HepG2 (cell line): ENCODE measurements at regions not wholly inside any gene's neighbourhood (a gene's known extent, or its start where the extent isn't known, plus 50 kb on each side); places are given as distances from the start of the nearest gene placed in this dataset.

ENCODE experiments used
- ATF3 ChIP-seq: sonication (generic); formaldehyde crosslinking; IDR thresholded peaks from 2 replicates; pipeline ENCODE4 v1.4.0; 2020; ENCODE audit warnings: missing genetic modification reagents
- FOXO1 ChIP-seq: sonication (generic); formaldehyde crosslinking; IDR thresholded peaks from 2 replicates; pipeline ENCODE4 v1.4.0; 2020; ENCODE audit warnings: missing genetic modification reagents
- HNRNPL ChIP-seq: fragments of 200-400 bp; formaldehyde crosslinking; IDR thresholded peaks from 2 replicates; pipeline ENCODE4 v1.6.1; 2017; ENCODE audit warnings: mild to moderate bottlenecking, low read depth, low read length
- MBNL3 ChIP-seq: fragments of 250-450 bp; sonication (Bioruptor Pico); conservative IDR thresholded peaks from 2 replicates; pipeline ENCODE4 v1.8.0; 2022; ENCODE audit warnings: mild to moderate bottlenecking, inconsistent platforms
- NCOA1 ChIP-seq: sonication (generic); formaldehyde crosslinking; IDR thresholded peaks from 2 replicates; pipeline ENCODE4 v1.9.0; 2021; ENCODE audit warnings: missing genetic modification reagents
- NR2C2 ChIP-seq: sonication (generic); formaldehyde crosslinking; IDR thresholded peaks from 2 replicates; pipeline ENCODE4 v1.4.0; 2020; ENCODE audit warnings: missing genetic modification reagents, mild to moderate bottlenecking, moderate library complexity, borderline replicate concordance
- PAWR ChIP-seq: sonication (generic); formaldehyde crosslinking; IDR thresholded peaks from 2 replicates; pipeline ENCODE4 v1.4.0; 2020; ENCODE audit warnings: missing genetic modification reagents, mild to moderate bottlenecking, borderline replicate concordance
- SALL1 ChIP-seq: sonication (generic); formaldehyde crosslinking; IDR thresholded peaks from 2 replicates; pipeline ENCODE4 v1.8.0; 2022; ENCODE audit warnings: mild to moderate bottlenecking, missing genetic modification reagents
- SMAD3 ChIP-seq: sonication (generic); formaldehyde crosslinking; IDR thresholded peaks from 2 replicates; pipeline ENCODE4 v1.4.0; 2020; ENCODE audit warnings: missing genetic modification reagents
- SNAPC4 ChIP-seq: sonication (generic); formaldehyde crosslinking; IDR thresholded peaks from 2 replicates; pipeline ENCODE4 v1.4.0; 2020; ENCODE audit warnings: mild to moderate bottlenecking, missing genetic modification reagents
- TARDBP ChIP-seq: sonication (generic); formaldehyde crosslinking; IDR thresholded peaks from 2 replicates; pipeline ENCODE4 v1.8.0; 2022; ENCODE audit warnings: mild to moderate bottlenecking, missing genetic modification reagents
- ZNF619 ChIP-seq: sonication (generic); formaldehyde crosslinking; IDR thresholded peaks from 2 replicates; pipeline ENCODE4 v1.4.0; 2020; ENCODE audit warnings: mild to moderate bottlenecking, missing genetic modification reagents
- TF ChIP-seq, protein P1 (sequence below): sonication (generic); formaldehyde crosslinking; IDR thresholded peaks from 2 replicates; pipeline ENCODE4 v1.4.0; 2020; ENCODE audit warnings: missing genetic modification reagents, borderline replicate concordance
- TF ChIP-seq, protein P2 (sequence below): IDR thresholded peaks from 2 replicates; pipeline ENCODE4 v1.6.1; 2016
- TF ChIP-seq, protein P3 (sequence below): sonication (generic); formaldehyde crosslinking; IDR thresholded peaks from 2 replicates; pipeline ENCODE4 v1.8.0; 2022; ENCODE audit warnings: missing genetic modification reagents, mild to moderate bottlenecking, moderate library complexity, borderline replicate concordance
- TF ChIP-seq, protein P4 (sequence below): sonication (generic); formaldehyde crosslinking; IDR thresholded peaks from 2 replicates; pipeline ENCODE4 v1.8.0; 2022; ENCODE audit warnings: mild to moderate bottlenecking, missing genetic modification reagents, borderline replicate concordance

- TF ChIP-seq, protein P1, sequence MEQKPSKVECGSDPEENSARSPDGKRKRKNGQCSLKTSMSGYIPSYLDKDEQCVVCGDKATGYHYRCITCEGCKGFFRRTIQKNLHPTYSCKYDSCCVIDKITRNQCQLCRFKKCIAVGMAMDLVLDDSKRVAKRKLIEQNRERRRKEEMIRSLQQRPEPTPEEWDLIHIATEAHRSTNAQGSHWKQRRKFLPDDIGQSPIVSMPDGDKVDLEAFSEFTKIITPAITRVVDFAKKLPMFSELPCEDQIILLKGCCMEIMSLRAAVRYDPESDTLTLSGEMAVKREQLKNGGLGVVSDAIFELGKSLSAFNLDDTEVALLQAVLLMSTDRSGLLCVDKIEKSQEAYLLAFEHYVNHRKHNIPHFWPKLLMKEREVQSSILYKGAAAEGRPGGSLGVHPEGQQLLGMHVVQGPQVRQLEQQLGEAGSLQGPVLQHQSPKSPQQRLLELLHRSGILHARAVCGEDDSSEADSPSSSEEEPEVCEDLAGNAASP = peak; percentile 16; the same call in 1 of the 2 replicates
- TF ChIP-seq PAWR (CRISPR knock-in tag) (no peak), MBNL3 (CRISPR knock-in tag) (no peak), FOXO1 (CRISPR knock-in tag) (peak; percentile 69), NCOA1 (no peak), HNRNPL (no peak), SNAPC4 (CRISPR knock-in tag) (no peak), ATF3 (CRISPR knock-in tag) (peak; percentile 69), NR2C2 (peak; percentile 44; the same call in 1 of the 2 replicates), SMAD3 (CRISPR knock-in tag) (peak; percentile 90), SALL1 (peak; percentile 29; the same call in 1 of the 2 replicates), ZNF619 (0 out of 2 replicates have a peak, but pooled peaks have one; percentile 44), TARDBP (CRISPR knock-in tag) (no peak)
- TF ChIP-seq, protein P2, sequence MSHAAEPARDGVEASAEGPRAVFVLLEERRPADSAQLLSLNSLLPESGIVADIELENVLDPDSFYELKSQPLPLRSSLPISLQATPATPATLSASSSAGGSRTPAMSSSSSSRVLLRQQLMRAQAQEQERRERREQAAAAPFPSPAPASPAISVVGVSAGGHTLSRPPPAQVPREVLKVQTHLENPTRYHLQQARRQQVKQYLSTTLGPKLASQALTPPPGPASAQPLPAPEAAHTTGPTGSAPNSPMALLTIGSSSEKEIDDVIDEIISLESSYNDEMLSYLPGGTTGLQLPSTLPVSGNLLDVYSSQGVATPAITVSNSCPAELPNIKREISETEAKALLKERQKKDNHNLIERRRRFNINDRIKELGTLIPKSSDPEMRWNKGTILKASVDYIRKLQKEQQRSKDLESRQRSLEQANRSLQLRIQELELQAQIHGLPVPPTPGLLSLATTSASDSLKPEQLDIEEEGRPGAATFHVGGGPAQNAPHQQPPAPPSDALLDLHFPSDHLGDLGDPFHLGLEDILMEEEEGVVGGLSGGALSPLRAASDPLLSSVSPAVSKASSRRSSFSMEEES = 0 out of 2 replicates have a peak, but pooled peaks have one; percentile 45
- TF ChIP-seq, protein P3, sequence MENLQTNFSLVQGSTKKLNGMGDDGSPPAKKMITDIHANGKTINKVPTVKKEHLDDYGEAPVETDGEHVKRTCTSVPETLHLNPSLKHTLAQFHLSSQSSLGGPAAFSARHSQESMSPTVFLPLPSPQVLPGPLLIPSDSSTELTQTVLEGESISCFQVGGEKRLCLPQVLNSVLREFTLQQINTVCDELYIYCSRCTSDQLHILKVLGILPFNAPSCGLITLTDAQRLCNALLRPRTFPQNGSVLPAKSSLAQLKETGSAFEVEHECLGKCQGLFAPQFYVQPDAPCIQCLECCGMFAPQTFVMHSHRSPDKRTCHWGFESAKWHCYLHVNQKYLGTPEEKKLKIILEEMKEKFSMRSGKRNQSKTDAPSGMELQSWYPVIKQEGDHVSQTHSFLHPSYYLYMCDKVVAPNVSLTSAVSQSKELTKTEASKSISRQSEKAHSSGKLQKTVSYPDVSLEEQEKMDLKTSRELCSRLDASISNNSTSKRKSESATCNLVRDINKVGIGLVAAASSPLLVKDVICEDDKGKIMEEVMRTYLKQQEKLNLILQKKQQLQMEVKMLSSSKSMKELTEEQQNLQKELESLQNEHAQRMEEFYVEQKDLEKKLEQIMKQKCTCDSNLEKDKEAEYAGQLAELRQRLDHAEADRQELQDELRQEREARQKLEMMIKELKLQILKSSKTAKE (CRISPR knock-in tag) = no peak
- TF ChIP-seq, protein P4, sequence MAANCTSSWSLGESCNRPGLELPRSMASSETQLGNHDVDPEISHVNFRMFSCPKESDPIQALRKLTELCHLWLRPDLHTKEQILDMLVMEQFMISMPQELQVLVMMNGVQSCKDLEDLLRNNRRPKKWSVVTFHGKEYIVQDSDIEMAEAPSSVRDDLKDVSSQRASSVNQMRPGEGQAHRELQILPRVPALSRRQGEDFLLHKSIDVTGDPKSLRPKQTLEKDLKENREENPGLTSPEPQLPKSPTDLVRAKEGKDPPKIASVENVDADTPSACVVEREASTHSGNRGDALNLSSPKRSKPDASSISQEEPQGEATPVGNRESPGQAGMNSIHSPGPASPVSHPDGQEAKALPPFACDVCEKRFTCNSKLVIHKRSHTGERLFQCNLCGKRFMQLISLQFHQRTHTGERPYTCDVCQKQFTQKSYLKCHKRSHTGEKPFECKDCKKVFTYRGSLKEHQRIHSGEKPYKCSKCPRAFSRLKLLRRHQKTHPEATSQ (CRISPR knock-in tag) = no peak
Measured at GRCh38 chr10:78997635-78998618, 70.8 kb upstream of the ZMIZ1 start (continued).
